Muscle of leg (tissue), 3 donors: ENCODE measurements at regions not wholly inside any gene's neighbourhood (a gene's known extent, or its start where the extent isn't known, plus 50 kb on each side); places are given as distances from the start of the nearest gene placed in this dataset.
"Not testable (repeated sequence)": the region's sequence is repeated elsewhere in the genome, so short reads cannot be mapped to it uniquely, and the experiment has no call there.

Experiments used
- DNase-seq: peaks from one replicate; pipeline ENCODE4 v3.0.0; 2013
- H3K27ac ChIP-seq: one replicate; pipeline ENCODE4 v1.5.1; 2013; ENCODE audit warnings: mild to moderate bottlenecking, low read length, control low read depth
- H3K27me3 ChIP-seq: one replicate; pipeline ENCODE4 v1.6.1; 2013; ENCODE audit warnings: low read length; ENCODE audit not compliant: control insufficient read depth, insufficient read depth
- H3K36me3 ChIP-seq: one replicate; pipeline ENCODE4 v1.6.1; 2013; ENCODE audit warnings: low read length; ENCODE audit not compliant: control insufficient read depth, insufficient read depth
- H3K4me1 ChIP-seq: one replicate; pipeline ENCODE4 v1.6.1; 2013; ENCODE audit warnings: low read length; ENCODE audit not compliant: control insufficient read depth, insufficient read depth
- H3K4me3 ChIP-seq: one replicate; pipeline ENCODE4 v1.5.1; 2013; ENCODE audit warnings: low read length, control low read depth
- H3K9me3 ChIP-seq: replicated peaks from 2 replicates; pipeline ENCODE4 v1.6.1; 2013; ENCODE audit warnings: low read depth, low read length; ENCODE audit not compliant: control insufficient read depth
- WGBS: methylation state at CpG from one replicate; pipeline ENCODE4 v1.1.5; 2013; ENCODE audit warnings: missing lambda C conversion rate; ENCODE audit not compliant: insufficient coverage; 5-methylcytosine and 5-hydroxymethylcytosine counted together

- Histone ChIP-seq H3K27me3 (no peaks in the 10 kb centered on the region), H3K4me1 (no peaks in the 10 kb centered on the region), H3K4me3 (no peak overlapping the region), H3K27ac (no peak overlapping the region), H3K36me3 (no peaks in the 10 kb centered on the region), H3K9me3 (no peaks in the 10 kb centered on the region)
- DNase-seq = no peak
- 41% methylated on average over 3 of the region's 4 CpGs for WGBS
Measured at GRCh38 chr5:100641833-100642232, 106.7 kb downstream of the FAM174A start.

- H3K36me3 ChIP-seq = no peaks in the 10 kb centered on the region
- WGBS = no CpG with 5 or more reads among the region's 2 CpGs
- H3K4me1 ChIP-seq = peaks cover 2% of the 10 kb centered on the region
- DNase-seq = no peak
- no peak overlapping the region for H3K27ac ChIP-seq
- no peaks in the 10 kb centered on the region for H3K9me3 ChIP-seq
- no peak overlapping the region for H3K4me3 ChIP-seq
- H3K27me3 ChIP-seq = no peaks in the 10 kb centered on the region
Measured at GRCh38 chr5:100643473-100643872, 108.3 kb downstream of the FAM174A start.

- no peak overlapping the region for H3K27ac ChIP-seq
Measured at GRCh38 chr5:100644185-100644584, 109.0 kb downstream of the FAM174A start.

GRCh38 chr5:100644776-100645175 lies 109.6 kb downstream of the FAM174A start:
- Histone ChIP-seq H3K27ac (no peak overlapping the region), H3K36me3 (no peaks in the 10 kb centered on the region), H3K4me1 (peaks cover 2% of the 10 kb centered on the region), H3K27me3 (no peaks in the 10 kb centered on the region), H3K9me3 (no peaks in the 10 kb centered on the region), H3K4me3 (no peak overlapping the region)
- no CpG with 5 or more reads among the region's 3 CpGs for WGBS
- no peak for DNase-seq

More at GRCh38 chr5:100644185-100644584, 109.0 kb downstream of the FAM174A start:
- H3K4me1 ChIP-seq = peaks cover 2% of the 10 kb centered on the region
- WGBS = 60% methylated on average over 1 of the region's 2 CpGs
- DNase-seq = no peak
- no peaks in the 10 kb centered on the region for H3K36me3 ChIP-seq
- no peaks in the 10 kb centered on the region for H3K27me3 ChIP-seq
- no peak overlapping the region for H3K4me3 ChIP-seq
- no peaks in the 10 kb centered on the region for H3K9me3 ChIP-seq

- no peaks in the 10 kb centered on the region for H3K27me3 ChIP-seq
- H3K27ac ChIP-seq = no peak overlapping the region
- H3K36me3 ChIP-seq = no peaks in the 10 kb centered on the region
- WGBS = 57% methylated on average over 2 of the region's 3 CpGs
- no peaks in the 10 kb centered on the region for H3K9me3 ChIP-seq
- peaks cover 2% of the 10 kb centered on the region for H3K4me1 ChIP-seq
- H3K4me3 ChIP-seq = no peak overlapping the region
- no peak for DNase-seq
Measured at GRCh38 chr5:100646011-100646410, 110.8 kb downstream of the FAM174A start.

- Histone ChIP-seq H3K4me3 (no peak overlapping the region), H3K4me1 (peaks cover 2% of the 10 kb centered on the region), H3K27ac (no peak overlapping the region), H3K9me3 (no peaks in the 10 kb centered on the region), H3K36me3 (no peaks in the 10 kb centered on the region), H3K27me3 (no peaks in the 10 kb centered on the region)
- DNase-seq = no peak
- WGBS = 97% methylated on average over 4 of the region's 9 CpGs
Measured at GRCh38 chr5:100646691-100647090, 111.5 kb downstream of the FAM174A start.

GRCh38 chr5:100647461-100648230 lies 112.5 kb downstream of the FAM174A start:
- Histone ChIP-seq H3K36me3 (no peaks in the 10 kb centered on the region), H3K4me3 (no peak overlapping the region), H3K4me1 (peaks cover 2% of the 10 kb centered on the region), H3K27ac (no peak overlapping the region), H3K27me3 (no peaks in the 10 kb centered on the region), H3K9me3 (no peaks in the 10 kb centered on the region)
- WGBS = 88% methylated on average over 5 of the region's 10 CpGs
- DNase-seq = peak; percentile 49

- Histone ChIP-seq H3K4me1 (no peaks in the 10 kb centered on the region), H3K9me3 (no peaks in the 10 kb centered on the region), H3K4me3 (no peak overlapping the region), H3K27ac (no peak overlapping the region), H3K36me3 (no peaks in the 10 kb centered on the region), H3K27me3 (no peaks in the 10 kb centered on the region)
- no peak for DNase-seq
Measured at GRCh38 chr5:100654895-100655294, 119.7 kb downstream of the FAM174A start.

GRCh38 chr5:100656771-100657170 lies 121.6 kb downstream of the FAM174A start:
- not testable (repeated sequence) for H3K4me1 ChIP-seq, H3K27ac ChIP-seq, H3K27me3 ChIP-seq, H3K4me3 ChIP-seq, H3K9me3 ChIP-seq, DNase-seq, H3K36me3 ChIP-seq
- 95% methylated on average over 21 of the region's 28 CpGs for WGBS

- Histone ChIP-seq H3K4me1 (no peaks in the 10 kb centered on the region), H3K9me3 (no peaks in the 10 kb centered on the region), H3K36me3 (no peaks in the 10 kb centered on the region), H3K4me3 (no peak overlapping the region), H3K27me3 (no peaks in the 10 kb centered on the region), H3K27ac (no peak overlapping the region)
- WGBS = no CpG with 5 or more reads among the region's 4 CpGs
- no peak for DNase-seq
Measured at GRCh38 chr5:100659080-100659795, 124.1 kb downstream of the FAM174A start.
